GM12873 (cell line): ENCODE measurements at regions not wholly inside any gene's neighbourhood (a gene's known extent, or its start where the extent isn't known, plus 50 kb on each side); places are given as distances from the start of the nearest gene placed in this dataset.

Experiments used
- TF ChIP-seq, protein P1 (sequence below): IDR thresholded peaks from 2 replicates; pipeline ENCODE4 v1.5.1; 2012; ENCODE audit warnings: low read depth, mild to moderate bottlenecking, moderate library complexity, low read length, control low read depth; ENCODE audit not compliant: insufficient read depth; ENCODE audit errors: missing control alignments

DNA sequence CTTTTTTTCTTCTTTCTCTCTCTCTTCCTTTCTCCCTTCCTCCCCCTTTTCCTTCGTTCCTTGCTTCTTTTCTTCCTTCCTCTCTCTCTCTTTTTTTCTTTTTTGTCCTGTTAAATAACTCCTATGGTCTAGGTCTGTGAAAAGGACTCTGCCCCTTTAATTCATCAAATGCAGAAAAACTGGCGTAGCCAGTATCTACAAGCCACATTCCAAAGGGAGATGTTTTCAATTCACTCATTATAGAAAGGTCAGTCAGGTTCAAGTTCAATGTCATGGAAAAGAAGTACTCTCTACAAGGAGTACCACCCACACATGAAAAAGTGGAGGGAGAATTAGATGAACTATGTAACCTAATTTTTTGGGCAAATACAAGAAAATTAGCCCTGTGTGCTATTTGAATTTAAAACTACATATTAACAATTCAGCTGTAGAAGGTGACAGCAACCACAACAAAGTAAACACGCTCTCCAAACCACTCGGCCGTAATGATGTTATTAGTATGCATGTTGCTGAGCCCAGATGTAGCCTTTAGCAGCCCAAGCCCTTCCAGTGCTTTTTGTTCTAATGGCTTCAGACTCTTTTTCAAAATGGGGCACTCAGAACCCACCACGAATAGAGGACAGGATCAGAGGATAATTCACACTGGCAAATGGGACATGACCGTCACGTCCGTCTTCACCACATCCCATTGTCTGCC is 735.4 kb upstream of the FANCL start:
- TF ChIP-seq, protein P1, sequence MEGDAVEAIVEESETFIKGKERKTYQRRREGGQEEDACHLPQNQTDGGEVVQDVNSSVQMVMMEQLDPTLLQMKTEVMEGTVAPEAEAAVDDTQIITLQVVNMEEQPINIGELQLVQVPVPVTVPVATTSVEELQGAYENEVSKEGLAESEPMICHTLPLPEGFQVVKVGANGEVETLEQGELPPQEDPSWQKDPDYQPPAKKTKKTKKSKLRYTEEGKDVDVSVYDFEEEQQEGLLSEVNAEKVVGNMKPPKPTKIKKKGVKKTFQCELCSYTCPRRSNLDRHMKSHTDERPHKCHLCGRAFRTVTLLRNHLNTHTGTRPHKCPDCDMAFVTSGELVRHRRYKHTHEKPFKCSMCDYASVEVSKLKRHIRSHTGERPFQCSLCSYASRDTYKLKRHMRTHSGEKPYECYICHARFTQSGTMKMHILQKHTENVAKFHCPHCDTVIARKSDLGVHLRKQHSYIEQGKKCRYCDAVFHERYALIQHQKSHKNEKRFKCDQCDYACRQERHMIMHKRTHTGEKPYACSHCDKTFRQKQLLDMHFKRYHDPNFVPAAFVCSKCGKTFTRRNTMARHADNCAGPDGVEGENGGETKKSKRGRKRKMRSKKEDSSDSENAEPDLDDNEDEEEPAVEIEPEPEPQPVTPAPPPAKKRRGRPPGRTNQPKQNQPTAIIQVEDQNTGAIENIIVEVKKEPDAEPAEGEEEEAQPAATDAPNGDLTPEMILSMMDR: no peak

- TF ChIP-seq, protein P1: no peak
Observed at GRCh38 chr2:58974881-58975280, 733.8 kb upstream of the FANCL start.

GRCh38 chr2:58974426-58974825 is 733.3 kb upstream of the FANCL start:
- TF ChIP-seq, protein P1: no peak

- TF ChIP-seq, protein P1: no peak
Observed at GRCh38 chr2:58973811-58974281, 732.7 kb upstream of the FANCL start.

- TF ChIP-seq, protein P1: no peak
Observed at GRCh38 chr2:58972737-58973136, 731.6 kb upstream of the FANCL start.

GRCh38 chr2:58971511-58972360 is 730.6 kb upstream of the FANCL start:
- TF ChIP-seq, protein P1: no peak

DNA sequence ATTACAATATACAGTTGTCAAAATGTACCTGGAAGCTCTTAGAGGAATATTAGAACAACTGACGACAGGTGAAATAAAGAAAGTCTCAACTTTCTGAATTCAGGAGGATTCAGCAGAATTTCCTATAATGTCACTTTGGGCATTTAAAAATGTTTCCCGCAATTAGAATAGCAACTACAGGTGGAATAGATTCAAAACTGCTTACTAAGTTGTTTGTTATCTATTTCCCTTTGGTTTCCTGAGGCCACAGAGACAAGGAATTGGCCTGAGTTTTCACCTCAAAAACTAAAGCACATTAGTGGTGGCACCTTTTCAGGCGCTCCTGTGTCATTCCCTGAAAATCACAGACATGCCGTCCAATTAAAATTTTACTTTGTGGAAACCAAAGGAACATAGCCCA is 729.2 kb upstream of the FANCL start:
- TF ChIP-seq, protein P1: no peak
